ENCODE measurements at regions not wholly inside any gene's neighbourhood (a gene's known extent, or its start where the extent isn't known, plus 50 kb on each side); places are given as distances from the start of the nearest gene placed in this dataset.
"Not testable (repeated sequence)": the region's sequence is repeated elsewhere in the genome, so short reads cannot be mapped to it uniquely, and the experiment has no call there.

GRCh38 chr4:180219080-180219479 lies 2024.1 kb upstream of the TENM3 start:
- no peak for DNase-seq

GRCh38 chr4:180225977-180226376 lies 2017.2 kb upstream of the TENM3 start:
- DNase-seq, result no peak

DNA sequence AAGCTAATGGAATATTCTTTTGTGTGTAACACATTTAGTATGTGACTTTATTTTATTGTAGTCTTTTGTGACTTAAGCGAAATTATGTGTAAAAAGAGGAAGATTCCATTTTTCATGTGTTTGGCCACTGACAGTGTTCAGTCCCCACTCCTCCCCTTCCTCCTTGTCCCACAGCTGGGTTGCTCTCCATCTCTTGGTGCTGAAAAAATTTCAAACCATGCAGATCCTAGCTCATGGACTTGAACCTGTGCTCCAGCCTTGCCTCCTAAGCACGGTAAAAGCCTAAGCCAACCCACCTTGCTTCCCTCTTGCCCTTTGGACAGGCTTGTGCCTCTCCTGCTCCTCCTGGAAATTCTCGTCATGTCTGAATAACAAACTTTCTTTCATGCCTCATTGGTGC lies 2008.5 kb upstream of the TENM3 start:
- no peak for DNase-seq

DNA sequence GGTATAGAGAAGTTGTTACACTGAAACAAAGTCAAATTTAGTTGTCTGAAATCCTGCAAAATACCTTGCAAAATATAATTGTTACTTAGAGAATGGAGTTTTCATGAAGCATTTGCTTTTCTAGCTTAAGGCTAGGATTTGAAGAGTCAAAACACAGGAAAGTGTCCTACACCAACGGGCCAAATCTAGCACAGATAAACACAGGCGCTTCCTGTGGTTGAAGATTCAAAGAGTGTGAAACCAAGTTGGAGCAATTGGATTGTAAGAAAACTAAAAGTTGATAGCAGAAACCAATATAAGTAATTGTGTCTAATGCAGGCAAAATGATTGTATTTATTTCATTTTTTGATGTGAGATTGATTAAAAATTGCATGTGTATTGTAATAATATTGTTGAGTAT lies 2002.5 kb upstream of the TENM3 start:
- no peak for DNase-seq

DNA sequence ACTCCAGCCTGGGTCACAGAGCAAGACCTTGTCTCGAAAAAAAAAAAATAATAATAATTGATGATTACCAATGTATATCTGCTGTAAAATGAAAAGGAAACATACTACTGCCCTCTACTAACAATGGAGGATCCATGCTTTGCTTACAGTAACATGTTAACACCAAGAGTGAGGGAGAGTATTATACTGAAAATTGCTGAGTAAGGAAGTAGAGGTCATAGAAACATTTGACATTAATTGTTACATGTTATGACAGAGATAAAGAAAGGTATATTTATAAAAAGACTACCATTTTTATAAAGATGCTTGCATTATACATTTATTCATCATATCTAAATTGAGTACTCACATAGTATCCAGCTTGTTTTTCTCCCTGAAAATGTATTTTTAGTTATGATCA lies 1989.8 kb upstream of the TENM3 start:
- no peak for DNase-seq

- DNase-seq, result no peak
Observed at GRCh38 chr4:180261346-180261745, 1981.9 kb upstream of the TENM3 start.

DNA sequence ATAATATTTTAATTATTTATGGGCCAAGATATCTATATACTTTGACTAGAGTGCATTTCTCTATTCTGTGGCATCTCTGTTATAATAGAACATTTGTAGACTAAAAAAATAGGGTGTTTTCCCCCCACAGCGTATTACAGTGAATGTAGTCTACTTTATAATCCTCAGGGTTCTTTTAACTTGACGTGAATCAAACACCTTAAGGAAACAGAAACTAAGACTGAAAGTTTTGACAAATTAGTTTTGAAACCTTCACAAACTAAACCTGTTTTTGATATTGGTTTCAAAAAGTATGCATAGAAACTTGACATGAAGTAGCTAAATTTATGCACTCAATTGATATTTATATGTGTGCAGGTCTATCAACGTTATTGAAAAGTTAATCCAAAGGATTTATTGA lies 1963.1 kb upstream of the TENM3 start:
- no peak for DNase-seq

- no peak for DNase-seq
Observed at GRCh38 chr4:180280726-180281297, 1962.4 kb upstream of the TENM3 start.

DNA sequence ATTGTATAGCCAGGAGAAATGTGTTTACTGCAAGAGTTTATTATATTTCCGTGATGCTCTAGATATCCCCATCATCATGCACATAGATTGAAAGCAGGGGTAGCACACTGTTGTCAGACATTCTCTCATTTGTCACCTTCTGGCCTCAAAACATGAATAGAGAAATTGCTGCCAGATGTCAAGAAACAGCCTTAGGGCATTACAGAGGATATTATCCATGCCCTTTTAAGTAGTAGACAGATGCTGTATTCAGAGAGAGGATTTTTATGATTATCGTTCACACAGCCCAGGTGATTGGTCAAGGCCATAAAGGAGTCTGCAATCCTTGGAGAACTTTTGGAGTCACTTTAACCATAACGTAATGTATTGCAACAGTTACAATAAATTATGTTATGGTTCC lies 1961.5 kb upstream of the TENM3 start:
- no peak for DNase-seq

DNA sequence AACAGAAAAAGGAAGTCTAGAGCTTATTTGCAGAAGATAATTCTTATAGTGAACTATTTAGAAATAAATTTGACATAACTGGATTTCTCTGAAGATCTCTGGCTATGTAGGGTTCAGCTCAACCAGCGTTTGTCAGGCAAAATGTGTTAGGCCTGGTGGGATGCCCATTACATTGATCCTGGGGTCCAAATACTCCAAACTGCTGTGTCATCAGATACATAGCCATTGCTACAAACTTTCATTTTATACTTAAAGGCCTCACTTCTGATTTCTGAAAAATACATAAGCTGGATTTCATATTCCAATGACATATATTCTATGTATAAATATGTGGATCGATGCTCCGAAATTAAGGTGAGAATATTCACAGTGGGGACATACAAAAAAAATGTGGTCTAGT lies 1958.9 kb upstream of the TENM3 start:
- DNase-seq, result no peak

- no peak for DNase-seq
Observed at GRCh38 chr4:180285796-180286195, 1957.4 kb upstream of the TENM3 start.

DNA sequence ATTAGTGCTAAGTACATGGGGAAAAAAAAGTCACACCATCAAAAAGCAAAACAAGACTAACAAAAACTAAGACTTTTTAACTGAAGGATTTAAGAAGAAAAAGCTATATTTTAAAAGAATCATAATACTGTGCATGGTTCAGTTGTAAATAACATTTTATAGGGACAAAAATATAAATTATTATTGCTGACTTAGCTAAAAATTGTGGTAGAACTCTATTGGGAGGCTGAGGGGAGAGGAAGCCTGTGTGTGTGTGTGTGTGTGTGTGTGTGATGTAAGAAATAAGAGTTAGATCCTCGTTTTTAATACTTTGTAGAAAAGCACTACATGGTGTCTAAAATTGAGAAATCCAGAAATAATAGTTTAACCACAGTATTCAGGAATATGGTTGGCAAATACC lies 1950.9 kb upstream of the TENM3 start:
- DNase-seq, result no peak

DNA sequence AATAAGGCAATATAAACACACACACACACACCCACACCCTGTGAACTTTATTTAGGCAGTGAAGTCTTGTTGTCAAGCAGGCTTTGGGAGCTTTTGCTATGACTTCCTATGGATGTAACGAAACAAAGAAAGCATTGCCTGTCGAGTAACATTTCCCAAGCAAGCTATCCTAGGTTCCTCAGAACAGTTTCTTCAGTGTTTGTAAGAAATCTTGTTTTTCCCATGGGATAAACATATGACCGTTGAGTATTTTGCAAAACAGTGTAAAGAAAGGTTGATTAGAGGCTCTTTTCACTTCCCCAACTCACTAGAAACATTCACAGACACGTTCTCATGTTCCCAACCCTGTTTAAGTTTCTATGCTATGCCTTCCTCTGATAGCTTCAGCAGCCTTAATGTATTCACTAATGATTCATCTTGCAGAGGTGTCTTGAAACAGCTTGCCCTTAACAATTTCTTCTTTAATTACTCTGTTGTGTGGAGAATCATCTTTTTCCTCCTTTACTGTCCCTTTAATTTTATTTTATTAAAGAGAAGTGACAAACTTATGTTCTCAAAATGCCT lies 1947.1 kb upstream of the TENM3 start:
- DNase-seq, result no peak

GRCh38 chr4:180304321-180304720 lies 1938.9 kb upstream of the TENM3 start:
- DNase-seq, result no peak

DNA sequence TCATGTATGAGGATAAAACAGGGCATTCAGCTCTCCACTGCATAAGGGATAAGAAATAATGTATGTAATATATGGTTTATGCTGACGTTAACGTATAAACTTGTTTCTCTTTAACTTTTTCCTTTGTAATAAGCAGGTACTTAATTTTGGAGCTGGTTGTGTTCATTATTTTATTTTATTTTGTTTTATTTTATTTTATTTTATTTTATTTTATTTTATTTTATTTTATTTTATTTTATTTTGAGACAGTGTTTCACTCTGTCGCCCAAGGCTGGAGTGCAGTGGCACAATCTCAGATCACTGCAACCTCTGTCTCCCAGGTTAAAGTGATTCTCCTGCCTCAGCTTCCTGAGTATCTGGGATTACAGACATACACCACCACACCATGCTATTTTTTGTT lies 1932.6 kb upstream of the TENM3 start:
- no peak for DNase-seq

- DNase-seq, result no peak
Observed at GRCh38 chr4:180314972-180315371, 1928.2 kb upstream of the TENM3 start.

DNA sequence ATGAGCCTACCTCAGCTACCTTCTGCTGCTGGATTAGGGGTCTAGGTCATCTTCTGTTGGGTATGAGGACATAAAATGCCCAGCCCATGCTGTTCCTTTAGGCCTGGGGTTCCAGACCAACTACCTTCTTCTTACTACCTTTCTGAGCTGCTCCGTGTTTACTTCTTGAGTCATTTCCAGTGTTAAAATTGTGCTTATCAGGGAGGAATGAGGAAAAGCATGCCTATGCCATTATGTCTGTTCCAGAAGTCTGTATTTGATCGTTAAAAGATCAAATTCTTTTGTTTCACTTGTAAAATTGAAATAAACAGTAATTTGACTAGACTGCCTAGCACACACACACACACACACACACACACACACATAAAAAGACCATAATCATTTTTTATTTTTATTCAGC lies 1912.7 kb upstream of the TENM3 start:
- no peak for DNase-seq

DNA sequence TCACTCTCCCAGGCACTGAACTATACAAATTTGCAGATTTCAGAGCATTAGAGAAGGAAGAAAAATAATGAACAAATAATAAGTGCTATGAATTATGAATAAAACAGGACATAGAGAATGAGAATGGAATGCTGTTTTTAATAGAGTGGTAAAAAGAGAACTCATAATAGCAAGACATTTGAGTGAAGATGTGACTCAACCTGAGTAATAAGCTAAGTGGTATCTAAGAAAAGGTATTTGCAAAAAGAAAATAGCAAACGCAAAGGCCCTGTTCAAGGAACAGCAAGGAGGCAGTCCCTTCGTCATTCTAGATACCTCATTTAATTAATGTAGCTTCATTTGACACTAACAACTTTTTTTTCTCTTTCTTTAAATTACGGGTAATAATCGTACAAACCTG lies 1910.0 kb upstream of the TENM3 start:
- no peak for DNase-seq

DNA sequence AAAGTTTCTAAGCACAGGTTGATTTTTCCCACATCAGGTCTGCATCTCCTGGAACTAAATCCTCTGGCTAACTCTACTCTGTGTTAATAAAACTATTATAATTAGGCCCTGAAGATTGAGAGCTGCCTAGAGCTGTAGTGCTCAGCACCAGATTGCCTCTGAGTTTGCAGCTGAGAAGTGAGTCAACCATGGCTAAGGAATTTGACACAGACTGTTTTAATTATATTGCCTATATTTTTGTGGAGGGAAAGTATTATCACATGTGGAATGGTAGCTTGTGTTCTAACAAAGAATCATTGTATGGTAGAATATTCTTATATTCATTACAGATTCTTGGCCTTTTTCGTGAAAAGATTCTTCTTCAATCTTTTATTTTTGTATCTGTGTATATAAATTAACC lies 1907.6 kb upstream of the TENM3 start:
- no peak for DNase-seq

DNA sequence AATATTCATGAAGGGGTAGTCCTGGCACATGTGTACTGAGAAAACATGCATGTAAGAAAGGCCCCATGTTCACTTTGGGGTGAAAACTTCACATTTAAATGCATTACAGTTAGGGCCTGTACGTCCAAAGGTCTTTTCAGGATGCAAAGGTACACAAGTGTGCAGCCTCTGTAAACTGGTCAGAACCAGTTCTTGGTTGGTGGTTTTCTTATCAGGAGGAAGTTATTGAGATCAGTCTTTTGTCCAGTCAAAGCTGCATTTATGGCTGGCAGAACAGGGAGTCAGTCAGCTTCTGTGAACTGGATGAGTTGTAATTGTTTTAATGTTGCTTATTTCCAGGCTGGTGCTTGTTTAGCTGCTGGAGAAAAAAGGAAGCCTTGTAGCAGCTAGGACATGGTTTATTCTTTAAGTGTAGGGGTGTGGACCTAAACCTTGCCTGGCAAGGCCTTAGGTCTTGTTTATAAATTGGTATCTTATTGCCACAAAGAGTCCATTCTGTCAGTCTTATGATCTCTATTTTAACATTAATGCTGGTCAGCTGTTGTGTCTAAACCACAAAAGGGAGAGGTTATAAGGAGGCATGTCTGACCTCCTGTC lies 1906.6 kb upstream of the TENM3 start:
- no peak for DNase-seq

- DNase-seq, result no peak
Observed at GRCh38 chr4:180341926-180342325, 1901.3 kb upstream of the TENM3 start.

- no peak for DNase-seq
Observed at GRCh38 chr4:180350901-180351300, 1892.3 kb upstream of the TENM3 start.

DNA sequence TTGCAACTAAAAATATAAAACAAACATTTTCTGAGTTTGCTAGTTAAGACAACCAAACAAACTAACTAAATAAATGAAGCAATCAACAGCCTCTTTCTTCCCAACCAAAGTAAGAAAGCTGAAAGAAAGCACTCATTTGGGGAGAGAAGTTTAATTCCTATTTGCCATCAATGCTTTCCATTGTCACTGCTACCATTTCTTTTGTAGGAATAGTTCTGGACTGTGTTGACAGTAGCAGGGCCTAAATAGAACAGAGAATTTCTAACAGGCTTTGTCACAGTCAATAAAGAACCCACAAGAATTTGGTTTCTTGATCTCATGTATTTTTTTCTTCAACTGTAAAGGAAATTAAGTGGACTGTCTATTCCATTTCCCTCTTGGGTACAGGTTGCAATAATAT lies 1886.4 kb upstream of the TENM3 start:
- DNase-seq, result no peak

DNA sequence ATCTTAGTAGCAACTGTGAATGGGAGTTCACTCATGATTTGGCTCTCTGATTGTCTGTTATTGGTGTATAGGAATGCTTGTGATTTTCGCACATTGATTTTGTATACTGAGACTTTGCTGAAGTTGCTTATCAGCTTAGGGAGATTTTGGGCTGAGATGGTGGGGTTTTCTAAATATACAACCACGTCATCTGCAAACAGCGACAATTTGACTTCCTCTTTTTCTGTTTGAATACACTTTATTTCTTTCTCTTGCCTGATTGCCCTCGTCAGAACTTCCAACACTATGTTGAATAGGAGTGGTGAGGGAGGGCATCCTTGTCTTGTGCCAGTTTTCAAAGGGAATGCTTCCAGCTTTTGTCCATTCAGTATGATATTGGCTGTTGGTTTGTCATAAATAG lies 1883.1 kb upstream of the TENM3 start:
- not testable (repeated sequence) for DNase-seq

DNA sequence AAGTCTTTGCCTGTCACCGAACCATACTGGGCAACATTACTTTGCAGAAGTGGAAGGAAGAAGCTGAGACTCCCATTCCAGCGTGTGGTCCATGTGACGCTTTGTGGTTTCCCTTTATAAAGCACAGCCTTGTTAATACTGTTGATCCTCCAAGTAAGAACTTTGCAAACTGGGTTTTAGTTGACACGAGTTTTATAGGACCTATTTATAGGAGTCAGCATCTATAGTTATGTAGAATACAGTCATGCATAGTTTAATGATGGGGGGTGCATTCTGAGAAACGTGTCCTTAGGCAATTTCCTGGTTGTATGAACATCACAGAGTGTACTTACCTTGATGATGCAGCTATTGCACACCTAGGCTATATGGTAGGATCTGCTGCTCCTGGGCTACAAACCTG lies 1879.4 kb upstream of the TENM3 start:
- no peak for DNase-seq

All from activated CD8-positive, alpha-beta memory T cell treated with anti-CD3 and anti-CD28 coated beads, Interleukin-2, amount 50 U/mL, for 48 hours (primary cell).